ACC112 (cell line): ENCODE measurements at regions not wholly inside any gene's neighbourhood (a gene's known extent, or its start where the extent isn't known, plus 50 kb on each side); places are given as distances from the start of the nearest gene placed in this dataset.

Source experiments
- H2AFZ ChIP-seq: fragments of 200-600 bp; sonication (generic); one replicate; pipeline ENCODE4 v1.6.0; 2017; ENCODE audit warnings: antibody characterized with exemption, low read length; ENCODE audit not compliant: unreplicated experiment
- H3K27ac ChIP-seq: fragments of 200-600 bp; sonication (generic); 2 replicates; pipeline ENCODE4 v1.5.1; 2014; ENCODE audit warnings: low read depth, mild to moderate bottlenecking, antibody characterized with exemption, low read length, moderate library complexity
- H3K27me3 ChIP-seq: fragments of 200-600 bp; sonication (generic); 2 replicates; pipeline ENCODE4 v1.6.1; 2014; ENCODE audit warnings: mild to moderate bottlenecking, antibody characterized with exemption, low read length, moderate library complexity, mixed read lengths; ENCODE audit not compliant: insufficient read depth
- H3K36me3 ChIP-seq: fragments of 200-600 bp; sonication (generic); 2 replicates; pipeline ENCODE4 v1.6.1; 2016; ENCODE audit warnings: mild to moderate bottlenecking, antibody characterized with exemption, low read length, moderate library complexity, mixed read lengths; ENCODE audit not compliant: insufficient read depth
- H3K4me1 ChIP-seq: fragments of 200-600 bp; sonication (generic); one replicate; pipeline ENCODE4 v1.6.1; 2016; ENCODE audit warnings: low read length, mixed read lengths; ENCODE audit not compliant: insufficient read depth, unreplicated experiment, control insufficient read depth
- H3K4me3 ChIP-seq: fragments of 200-600 bp; sonication (generic); 2 replicates; pipeline ENCODE4 v1.5.1; 2014; ENCODE audit warnings: mild to moderate bottlenecking, low read depth, low read length
- H3K79me2 ChIP-seq: fragments of 200-600 bp; sonication (generic); one replicate; pipeline ENCODE4 v1.6.0; 2016; ENCODE audit warnings: low read length; ENCODE audit not compliant: control insufficient read depth, unreplicated experiment, insufficient read depth

DNA sequence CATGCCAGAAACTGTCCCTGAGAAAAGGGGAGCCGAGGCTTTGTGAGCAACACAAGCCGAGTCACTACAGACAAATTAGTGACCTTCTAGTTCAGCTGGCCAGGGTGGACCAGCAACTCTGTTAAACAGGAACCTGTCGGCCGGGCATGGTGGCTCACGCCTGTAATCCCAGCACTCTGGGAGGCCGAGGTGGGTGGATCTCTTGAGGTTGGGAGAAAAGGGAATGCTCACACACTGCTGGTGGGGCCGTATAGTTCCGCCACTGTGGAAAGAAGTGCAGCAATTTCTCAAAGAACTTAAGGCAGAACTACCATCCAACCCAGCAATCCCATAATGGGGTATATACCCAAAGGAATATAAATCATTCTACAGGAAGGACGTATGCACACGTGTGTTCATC lies 67.8 kb downstream of the C16orf95 start:
- no peaks in the 10 kb centered on the region for H3K27me3 ChIP-seq
- H3K4me3 ChIP-seq: no peak overlapping the region

DNA sequence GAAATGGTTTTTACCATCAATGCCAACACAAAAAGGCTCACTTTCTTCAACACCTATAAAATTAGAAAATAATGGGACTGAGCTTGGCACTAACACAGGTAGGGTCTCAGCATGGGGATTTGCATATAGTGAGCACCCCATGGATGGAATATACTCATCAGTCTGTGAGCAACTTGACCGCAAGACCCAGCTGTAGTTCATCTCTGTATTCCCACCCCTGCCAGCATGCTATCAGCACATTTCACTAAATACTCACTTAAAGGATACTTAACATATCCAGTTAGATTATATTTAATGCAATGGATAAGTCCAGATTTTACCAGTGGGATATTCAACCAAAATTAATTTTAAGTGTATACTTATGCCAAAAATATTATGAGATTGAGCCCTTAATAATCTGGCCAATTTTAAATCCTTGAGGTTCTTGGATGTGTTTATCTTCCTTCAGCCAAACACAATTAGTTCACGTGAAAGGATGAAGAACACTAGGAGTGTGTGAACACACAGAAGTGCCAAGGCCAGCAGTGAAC lies 66.7 kb downstream of the C16orf95 start:
- no peaks in the 10 kb centered on the region for H3K36me3 ChIP-seq
- H3K79me2 ChIP-seq: no peaks in the 10 kb centered on the region
- no peak overlapping the region for H3K4me3 ChIP-seq
- H3K27me3 ChIP-seq: no peaks in the 10 kb centered on the region
- no peak overlapping the region for H2AFZ ChIP-seq
- H3K27ac ChIP-seq: no peak overlapping the region
- H3K4me1 ChIP-seq: no peaks in the 10 kb centered on the region

More for the DNA sequence above, 67.8 kb downstream of the C16orf95 start:
- Histone ChIP-seq H3K79me2 (no peaks in the 10 kb centered on the region), H3K27ac (no peak overlapping the region), H3K36me3 (no peaks in the 10 kb centered on the region), H2AFZ (no peak overlapping the region), H3K4me1 (no peaks in the 10 kb centered on the region)

DNA sequence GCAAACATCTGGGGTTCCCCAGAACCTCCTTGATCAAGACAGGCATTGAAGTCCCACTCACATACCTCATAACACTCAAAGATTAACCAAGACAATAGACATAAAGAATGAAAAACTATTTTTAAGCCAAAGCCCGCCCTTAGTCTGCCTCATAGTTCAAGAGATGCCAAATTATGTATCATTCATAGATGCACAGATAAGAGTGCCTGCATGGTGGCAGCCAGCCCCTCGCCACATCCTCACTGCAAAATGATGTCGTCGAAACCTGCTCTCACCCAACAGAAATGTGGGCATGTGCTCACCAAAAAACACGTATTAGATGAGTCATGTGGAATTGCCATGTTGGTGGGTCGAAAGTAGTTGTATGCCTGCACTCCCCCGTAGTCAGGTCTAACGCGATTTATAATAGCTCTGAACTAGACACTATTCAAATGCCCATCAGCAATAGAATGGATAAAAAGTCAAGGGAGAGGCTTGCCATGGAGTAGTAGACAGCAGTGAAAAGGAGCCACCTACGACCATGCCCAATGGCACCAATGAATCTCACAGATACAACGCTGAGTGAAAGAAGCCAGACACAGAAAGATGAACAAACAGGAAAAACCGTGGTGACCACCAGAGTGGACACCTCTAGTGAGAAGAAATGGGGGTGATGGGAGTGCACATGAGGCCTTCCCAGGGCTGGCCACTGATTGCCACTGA lies 64.8 kb downstream of the C16orf95 start:
- H3K27ac ChIP-seq: no peak overlapping the region
- no peak overlapping the region for H2AFZ ChIP-seq
- no peak overlapping the region for H3K4me3 ChIP-seq
- no peaks in the 10 kb centered on the region for H3K27me3 ChIP-seq
- H3K4me1 ChIP-seq: no peaks in the 10 kb centered on the region
- no peaks in the 10 kb centered on the region for H3K36me3 ChIP-seq
- H3K79me2 ChIP-seq: no peaks in the 10 kb centered on the region
